ENCODE measurements at regions not wholly inside any gene's neighbourhood (a gene's known extent, or its start where the extent isn't known, plus 50 kb on each side); places are given as distances from the start of the nearest gene placed in this dataset.

- no peak for TF ChIP-seq EZH2 (IDR thresholded peaks at IDR 0.05; ENCODE audit: borderline replicate concordance, low read depth, low read length, severe bottlenecking)
- TF ChIP-seq, protein P1, sequence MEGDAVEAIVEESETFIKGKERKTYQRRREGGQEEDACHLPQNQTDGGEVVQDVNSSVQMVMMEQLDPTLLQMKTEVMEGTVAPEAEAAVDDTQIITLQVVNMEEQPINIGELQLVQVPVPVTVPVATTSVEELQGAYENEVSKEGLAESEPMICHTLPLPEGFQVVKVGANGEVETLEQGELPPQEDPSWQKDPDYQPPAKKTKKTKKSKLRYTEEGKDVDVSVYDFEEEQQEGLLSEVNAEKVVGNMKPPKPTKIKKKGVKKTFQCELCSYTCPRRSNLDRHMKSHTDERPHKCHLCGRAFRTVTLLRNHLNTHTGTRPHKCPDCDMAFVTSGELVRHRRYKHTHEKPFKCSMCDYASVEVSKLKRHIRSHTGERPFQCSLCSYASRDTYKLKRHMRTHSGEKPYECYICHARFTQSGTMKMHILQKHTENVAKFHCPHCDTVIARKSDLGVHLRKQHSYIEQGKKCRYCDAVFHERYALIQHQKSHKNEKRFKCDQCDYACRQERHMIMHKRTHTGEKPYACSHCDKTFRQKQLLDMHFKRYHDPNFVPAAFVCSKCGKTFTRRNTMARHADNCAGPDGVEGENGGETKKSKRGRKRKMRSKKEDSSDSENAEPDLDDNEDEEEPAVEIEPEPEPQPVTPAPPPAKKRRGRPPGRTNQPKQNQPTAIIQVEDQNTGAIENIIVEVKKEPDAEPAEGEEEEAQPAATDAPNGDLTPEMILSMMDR (IDR thresholded peaks at IDR 0.05; ENCODE audit: borderline replicate concordance, extremely low read depth, low read length, poor library complexity, severe bottlenecking) = no peak
Observed at GRCh38 chr9:109729513-109729912, 50.5 kb upstream of the PALM2AKAP2 start.
